Lower leg skin (tissue), 3 donors: ENCODE measurements at regions not wholly inside any gene's neighbourhood (a gene's known extent, or its start where the extent isn't known, plus 50 kb on each side); places are given as distances from the start of the nearest gene placed in this dataset.

Source experiments
- CTCF ChIP-seq, 3 donors: fragments of 450-650 bp; IDR thresholded peaks; one replicate each; pipeline ENCODE4 v1.5.1; 2016; ENCODE audit warnings: antibody characterized with exemption in 3 of 3, mild to moderate bottlenecking in 3 of 3, moderate library complexity in 2 of 3
- POLR2A ChIP-seq, 2 donors: fragments of 450-650 bp; IDR thresholded peaks; one replicate each; pipeline ENCODE4 v1.6.1; 2016 to 2017; ENCODE audit warnings: antibody characterized with exemption in 2 of 2, mild to moderate bottlenecking in 1 of 2, moderate library complexity in 1 of 2

- TF ChIP-seq POLR2A (IDR thresholded peaks at IDR 0.05) (no peak), CTCF (IDR thresholded peaks at IDR 0.05) (no peak)
These were observed 340.3 kb downstream of the QKI start for GRCh38 chr6:163754866-163755265.
